ENCODE measurements at regions not wholly inside any gene's neighbourhood (a gene's known extent, or its start where the extent isn't known, plus 50 kb on each side); places are given as distances from the start of the nearest gene placed in this dataset.

GRCh38 chr1:68588304-68588703 lies 91.4 kb upstream of the DEPDC1 start:
- no peak for TF ChIP-seq POLR2AphosphoS5 (IDR thresholded peaks at IDR 0.05; ENCODE audit: low read depth, low read length)
- TF ChIP-seq POLR2A (IDR thresholded peaks at IDR 0.05; ENCODE audit: low read depth, low read length), result no peak

Measured in GM12892 (cell line).